Bronchial epithelial cell (primary cell): ENCODE measurements at regions not wholly inside any gene's neighbourhood (a gene's known extent, or its start where the extent isn't known, plus 50 kb on each side); places are given as distances from the start of the nearest gene placed in this dataset.
"Not testable (repeated sequence)": the region's sequence is repeated elsewhere in the genome, so short reads cannot be mapped to it uniquely, and the experiment has no call there.

Experiments
- DNase-seq: peaks from one replicate; pipeline ENCODE4 v3.0.0-alpha.2; 2010; ENCODE audit warnings: low read depth
- FAIRE-seq: peaks from 2 replicates; lab custom pipeline; 2011; peaks lifted over from hg19 to GRCh38; lab: Jason Lieb, UNC
- H3K27me3 ChIP-seq: 2 replicates; pipeline ENCODE4 v1.5.1; 2011; ENCODE audit warnings: low read length; ENCODE audit not compliant: control insufficient read depth, insufficient read depth
- H3K36me3 ChIP-seq: 2 replicates; pipeline ENCODE4 v1.5.1; 2011; ENCODE audit warnings: low read length; ENCODE audit not compliant: control insufficient read depth, insufficient read depth
- H3K4me3 ChIP-seq: 2 replicates; pipeline ENCODE4 v1.5.1; 2011; ENCODE audit warnings: mild to moderate bottlenecking, low read depth, low read length, control low read depth
- TF ChIP-seq, protein P1 (sequence below): IDR thresholded peaks from 2 replicates; pipeline ENCODE4 v1.5.1; 2011; ENCODE audit warnings: mild to moderate bottlenecking, moderate library complexity, low read length, control low read depth, inconsistent platforms; ENCODE audit not compliant: insufficient read depth, severe bottlenecking

DNA sequence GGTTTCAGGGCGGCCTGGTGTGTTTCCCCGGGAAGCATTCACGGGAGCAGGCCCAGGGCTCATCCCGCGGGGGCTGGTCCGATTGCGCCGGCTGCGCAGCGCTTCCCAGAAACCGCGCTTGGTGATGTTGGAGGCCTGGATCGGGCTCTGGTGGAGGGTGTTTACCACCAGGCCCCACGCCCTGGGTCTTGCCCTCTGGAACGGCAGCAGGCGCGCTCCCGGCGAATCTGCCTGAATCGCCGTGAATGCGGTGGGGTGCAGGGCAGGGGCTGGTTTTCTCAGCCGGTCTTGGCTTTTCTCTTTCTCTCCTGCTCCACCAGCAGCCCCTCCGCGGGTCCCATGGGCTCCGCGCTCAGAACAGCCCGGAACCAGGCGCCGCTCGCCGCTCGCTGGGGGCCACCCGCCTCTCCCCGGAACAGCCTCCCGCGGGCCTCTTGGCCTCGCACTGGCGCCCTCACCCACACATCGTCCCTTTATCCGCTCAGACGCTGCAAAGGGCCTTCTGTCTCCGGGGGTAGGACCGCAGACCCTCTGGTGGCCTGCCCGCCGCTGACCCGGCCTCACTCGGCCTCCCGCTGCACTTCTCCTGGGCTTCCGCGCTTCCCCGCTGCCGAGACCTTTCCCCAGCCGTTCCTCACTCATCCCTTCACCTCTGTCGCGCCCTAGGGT is 69.4 kb upstream of the GJB6 start:
- Histone ChIP-seq H3K4me3 (no peak overlapping the region), H3K27me3 (no peaks in the 10 kb centered on the region), H3K36me3 (no peaks in the 10 kb centered on the region)
- no peak for FAIRE-seq
- TF ChIP-seq, protein P1, sequence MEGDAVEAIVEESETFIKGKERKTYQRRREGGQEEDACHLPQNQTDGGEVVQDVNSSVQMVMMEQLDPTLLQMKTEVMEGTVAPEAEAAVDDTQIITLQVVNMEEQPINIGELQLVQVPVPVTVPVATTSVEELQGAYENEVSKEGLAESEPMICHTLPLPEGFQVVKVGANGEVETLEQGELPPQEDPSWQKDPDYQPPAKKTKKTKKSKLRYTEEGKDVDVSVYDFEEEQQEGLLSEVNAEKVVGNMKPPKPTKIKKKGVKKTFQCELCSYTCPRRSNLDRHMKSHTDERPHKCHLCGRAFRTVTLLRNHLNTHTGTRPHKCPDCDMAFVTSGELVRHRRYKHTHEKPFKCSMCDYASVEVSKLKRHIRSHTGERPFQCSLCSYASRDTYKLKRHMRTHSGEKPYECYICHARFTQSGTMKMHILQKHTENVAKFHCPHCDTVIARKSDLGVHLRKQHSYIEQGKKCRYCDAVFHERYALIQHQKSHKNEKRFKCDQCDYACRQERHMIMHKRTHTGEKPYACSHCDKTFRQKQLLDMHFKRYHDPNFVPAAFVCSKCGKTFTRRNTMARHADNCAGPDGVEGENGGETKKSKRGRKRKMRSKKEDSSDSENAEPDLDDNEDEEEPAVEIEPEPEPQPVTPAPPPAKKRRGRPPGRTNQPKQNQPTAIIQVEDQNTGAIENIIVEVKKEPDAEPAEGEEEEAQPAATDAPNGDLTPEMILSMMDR: no peak
- DNase-seq: no peak

DNA sequence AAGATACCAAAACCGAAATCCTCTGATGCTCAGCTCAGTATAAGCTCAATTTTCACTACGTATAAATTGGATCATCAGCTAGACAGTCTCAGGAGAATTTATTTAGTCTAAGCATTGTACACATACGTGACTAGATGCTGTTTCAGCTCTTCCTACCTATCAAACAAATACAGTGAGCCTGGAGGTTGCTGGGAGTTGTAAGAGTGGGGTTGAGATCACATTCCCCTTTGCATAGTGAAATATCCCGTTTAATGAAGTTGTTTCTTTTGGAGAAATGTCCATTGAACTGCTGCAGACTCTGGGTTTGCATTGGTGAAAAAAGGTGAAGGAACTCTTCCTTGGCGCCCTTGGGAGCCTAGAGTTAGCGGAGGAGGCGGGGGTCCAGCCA is 68.9 kb upstream of the GJB6 start:
- TF ChIP-seq, protein P1: no peak
- no peak for FAIRE-seq
- Histone ChIP-seq H3K27me3 (no peaks in the 10 kb centered on the region), H3K36me3 (no peaks in the 10 kb centered on the region), H3K4me3 (no peak overlapping the region)
- no peak for DNase-seq

DNA sequence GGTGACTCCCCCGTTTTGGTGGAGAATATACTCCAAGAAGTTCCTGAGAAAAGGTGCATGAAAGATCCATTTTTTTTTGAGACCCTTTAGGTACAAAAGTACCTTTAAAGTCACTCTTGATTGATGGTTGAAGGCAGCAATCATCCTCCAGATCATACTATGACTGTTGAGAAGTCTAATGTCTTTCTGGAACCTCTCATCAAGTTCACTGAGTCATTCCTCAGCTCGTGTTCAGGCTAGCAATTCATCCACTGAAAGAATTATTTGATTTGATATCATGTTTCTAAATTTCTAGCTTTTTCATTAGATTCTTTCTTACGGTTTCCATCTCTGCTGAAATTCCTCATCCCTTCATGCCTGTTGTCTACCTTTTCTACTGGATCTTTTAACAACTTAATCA is 65.1 kb upstream of the GJB6 start:
- no peak for FAIRE-seq
- Histone ChIP-seq H3K4me3 (no peak overlapping the region), H3K27me3 (no peaks in the 10 kb centered on the region), H3K36me3 (no peaks in the 10 kb centered on the region)
- peak; percentile 76 for DNase-seq
- TF ChIP-seq, protein P1: no peak

DNA sequence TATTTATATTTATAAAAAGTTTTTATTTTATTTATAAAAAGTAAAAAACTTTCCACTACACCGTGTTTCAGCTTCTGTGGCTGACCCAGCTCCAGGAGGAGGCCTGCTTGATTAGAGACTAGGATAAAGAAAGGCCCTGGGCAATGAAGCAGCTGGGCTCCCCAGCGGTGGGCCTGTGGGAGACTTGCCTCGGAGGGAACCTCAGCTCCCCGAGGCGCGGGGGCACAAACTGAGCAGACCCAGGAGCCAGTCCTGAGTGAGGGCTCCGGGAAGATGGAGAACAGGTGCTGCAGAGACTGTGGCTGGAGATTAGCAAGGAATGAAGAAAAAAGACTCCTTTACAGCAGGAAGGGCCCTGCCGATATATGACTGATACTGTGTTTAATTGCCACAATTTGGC is 63.8 kb upstream of the GJB6 start:
- H3K36me3 ChIP-seq: no peaks in the 10 kb centered on the region
- no peak for DNase-seq
- no peaks in the 10 kb centered on the region for H3K27me3 ChIP-seq
- no peak overlapping the region for H3K4me3 ChIP-seq
- no peak for FAIRE-seq
- TF ChIP-seq, protein P1: no peak

DNA sequence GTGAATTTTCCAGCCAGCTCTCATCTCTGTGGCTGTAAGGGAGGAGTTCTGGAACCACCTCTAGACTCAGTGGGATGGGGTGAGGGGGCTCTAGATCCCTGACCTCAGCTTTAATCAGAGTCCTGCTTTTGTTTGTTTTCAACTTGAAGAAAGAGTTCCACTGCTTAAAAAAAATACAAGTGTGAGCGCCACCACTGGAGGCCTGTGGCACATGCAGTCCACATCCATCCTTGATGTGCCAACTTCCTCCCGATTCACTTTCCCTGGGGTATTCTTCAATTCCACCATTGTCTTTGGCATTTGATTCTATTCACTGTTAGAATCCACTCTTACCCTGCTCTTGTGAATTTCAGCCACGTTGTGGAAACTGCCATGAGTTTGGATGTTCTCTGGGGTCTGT is 62.4 kb upstream of the GJB6 start:
- no peak for DNase-seq
- TF ChIP-seq, protein P1: no peak
- Histone ChIP-seq H3K36me3 (no peaks in the 10 kb centered on the region), H3K27me3 (no peaks in the 10 kb centered on the region), H3K4me3 (no peak overlapping the region)
- no peak for FAIRE-seq

DNA sequence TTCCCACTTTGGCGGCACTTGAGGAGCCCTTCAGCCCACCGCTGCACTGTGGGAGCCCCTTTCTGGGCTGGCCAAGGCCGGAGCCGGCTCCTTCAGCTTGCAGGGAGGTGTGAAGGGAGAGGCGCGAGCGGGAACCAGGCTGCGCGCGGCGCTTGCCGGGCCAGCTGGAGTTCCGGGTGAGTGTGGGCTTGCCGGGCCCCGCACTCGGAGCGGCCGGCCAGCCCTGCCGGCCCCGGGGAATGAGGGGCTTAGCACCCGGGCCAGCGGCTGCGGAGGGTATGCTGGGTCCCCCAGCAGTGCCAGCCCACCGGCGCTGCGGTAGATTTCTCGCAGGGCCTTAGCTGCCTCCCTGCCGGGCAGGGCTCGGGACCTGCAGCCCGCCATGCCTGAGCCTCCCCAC is 60.2 kb upstream of the GJB6 start:
- not testable (repeated sequence) for FAIRE-seq, H3K36me3 ChIP-seq, DNase-seq, H3K4me3 ChIP-seq, H3K27me3 ChIP-seq
